Dendritic cell treated with granulocyte-macrophage colony-stimulating factor and Interleukin-4, amounts not matched to agents 40 ng/mL and 50 ng/mL, for 4 days (primary cell): ENCODE measurements at regions not wholly inside any gene's neighbourhood (a gene's known extent, or its start where the extent isn't known, plus 50 kb on each side); places are given as distances from the start of the nearest gene placed in this dataset.
"Not testable (repeated sequence)": the region's sequence is repeated elsewhere in the genome, so short reads cannot be mapped to it uniquely, and the experiment has no call there.

ENCODE experiments used
- H3K27ac Mint-ChIP-seq: one replicate; pipeline ENCODE4 v1.8.0; 2022; ENCODE audit warnings: mild to moderate bottlenecking, mixed read lengths
- H3K27me3 Mint-ChIP-seq: one replicate; pipeline ENCODE4 v1.8.0; 2022; ENCODE audit warnings: mild to moderate bottlenecking, mixed read lengths
- H3K36me3 Mint-ChIP-seq: one replicate; pipeline ENCODE4 v1.8.0; 2022; ENCODE audit warnings: low read depth, mixed read lengths
- H3K4me1 Mint-ChIP-seq: one replicate; pipeline ENCODE4 v1.8.0; 2022; ENCODE audit warnings: low read depth, mixed read lengths
- H3K4me3 Mint-ChIP-seq: one replicate; pipeline ENCODE4 v1.8.0; 2022; ENCODE audit warnings: mild to moderate bottlenecking, moderate library complexity, mixed read lengths
- H3K9me3 Mint-ChIP-seq: one replicate; pipeline ENCODE4 v1.8.0; 2022; ENCODE audit warnings: mixed read lengths
- intact Hi-C: fragments of 100-400 bp; cut with micrococcal nuclease; formaldehyde crosslinking; loops from one replicate; pipeline ENCODE4 v1.15.0; 2022

DNA sequence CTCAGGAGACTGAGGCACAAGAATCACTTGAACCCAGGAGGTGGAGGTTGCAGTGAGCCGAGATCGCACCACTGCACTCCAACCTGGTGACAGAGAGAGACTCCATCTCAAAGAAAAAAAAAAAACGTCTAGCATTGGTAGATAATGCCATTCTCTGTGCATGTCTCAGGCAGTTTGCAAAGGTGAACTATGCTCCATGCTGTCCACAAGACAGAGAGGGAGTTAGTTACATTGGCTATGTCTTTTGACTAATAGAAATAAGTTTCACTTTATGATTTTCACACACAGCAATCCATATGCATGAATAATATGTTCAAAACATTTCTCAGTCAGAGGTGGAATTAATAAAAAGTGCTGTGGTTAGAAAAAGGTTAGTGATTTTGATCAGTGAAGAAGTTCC lies 591.4 kb downstream of the ETS1 start:
- intact Hi-C loops, result no loop called here
- no peaks in the 10 kb centered on the region for H3K36me3 Mint-ChIP-seq
- no peaks in the 10 kb centered on the region for H3K4me1 Mint-ChIP-seq
- no peak overlapping the region for H3K4me3 Mint-ChIP-seq
- no peak overlapping the region for H3K27ac Mint-ChIP-seq
- H3K9me3 Mint-ChIP-seq, result no peaks in the 10 kb centered on the region
- H3K27me3 Mint-ChIP-seq, result no peaks in the 10 kb centered on the region

- Mint-ChIP-seq H3K9me3 (no peaks in the 10 kb centered on the region), H3K36me3 (no peaks in the 10 kb centered on the region), H3K4me3 (no peak overlapping the region), H3K27ac (no peak overlapping the region), H3K4me1 (no peaks in the 10 kb centered on the region), H3K27me3 (no peaks in the 10 kb centered on the region)
- intact Hi-C loops, result no loop called here
Measured at GRCh38 chr11:127994736-127995135, 592.6 kb downstream of the ETS1 start.

DNA sequence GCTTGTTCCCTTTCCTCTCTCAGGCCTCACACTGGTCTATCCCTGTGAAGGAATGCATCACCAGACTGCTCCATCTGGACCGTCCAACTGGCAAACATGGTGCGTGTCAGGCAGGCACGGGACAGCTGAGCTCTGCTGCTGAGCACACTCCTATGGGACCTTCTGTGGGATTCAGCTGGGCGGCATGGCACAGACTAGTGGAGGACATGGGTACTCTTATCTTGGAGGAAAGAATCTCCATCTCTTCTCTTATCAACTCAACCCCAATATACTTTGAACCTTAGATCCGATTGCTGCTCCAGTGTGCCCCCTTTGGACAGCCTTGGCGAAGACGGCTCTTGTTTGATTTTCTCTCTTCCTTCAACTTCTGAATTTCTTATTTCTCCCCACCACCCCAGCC lies 593.6 kb downstream of the ETS1 start:
- Mint-ChIP-seq H3K36me3 (no peaks in the 10 kb centered on the region), H3K4me1 (no peaks in the 10 kb centered on the region), H3K4me3 (no peak overlapping the region), H3K9me3 (no peaks in the 10 kb centered on the region), H3K27ac (no peak overlapping the region), H3K27me3 (no peaks in the 10 kb centered on the region)
- intact Hi-C loops, result no loop called here

DNA sequence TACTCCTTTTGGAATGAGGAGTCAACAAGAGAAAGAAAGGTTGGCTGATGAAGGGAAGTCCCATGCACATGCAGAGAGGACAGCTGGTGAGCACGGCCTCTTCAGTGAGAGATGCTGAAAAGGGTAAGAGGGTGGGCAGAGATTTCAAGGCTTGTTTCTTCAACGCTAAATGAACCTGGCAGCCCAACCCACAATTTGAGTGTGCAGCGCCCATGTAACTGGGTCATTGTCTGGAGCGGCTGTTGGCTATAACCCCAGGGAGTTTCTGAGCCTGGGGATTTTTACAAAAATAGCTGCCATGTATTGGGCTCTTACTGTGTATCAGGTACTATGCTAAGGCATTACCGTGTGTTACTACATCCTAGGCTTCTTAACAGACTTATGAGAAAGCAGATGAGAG lies 594.1 kb downstream of the ETS1 start:
- no peak overlapping the region for H3K27ac Mint-ChIP-seq
- intact Hi-C loops, result no loop called here
- H3K4me3 Mint-ChIP-seq, result no peak overlapping the region

GRCh38 chr11:127986073-127986472 lies 601.3 kb downstream of the ETS1 start:
- H3K27me3 Mint-ChIP-seq, result no peaks in the 10 kb centered on the region
- intact Hi-C loops, result no loop called here
- no peak overlapping the region for H3K27ac Mint-ChIP-seq

More for the DNA sequence above, 594.1 kb downstream of the ETS1 start:
- H3K27me3 Mint-ChIP-seq, result no peaks in the 10 kb centered on the region
- H3K4me1 Mint-ChIP-seq, result no peaks in the 10 kb centered on the region
- H3K36me3 Mint-ChIP-seq, result no peaks in the 10 kb centered on the region
- H3K9me3 Mint-ChIP-seq, result no peaks in the 10 kb centered on the region

GRCh38 chr11:127972816-127973215 lies 614.5 kb downstream of the ETS1 start:
- Mint-ChIP-seq H3K36me3 (no peaks in the 10 kb centered on the region), H3K9me3 (peaks cover 23% of the 10 kb centered on the region), H3K4me1 (no peaks in the 10 kb centered on the region), H3K27me3 (no peaks in the 10 kb centered on the region), H3K4me3 (no peak overlapping the region), H3K27ac (no peak overlapping the region)
- intact Hi-C loops, result no loop called here

More at GRCh38 chr11:127986073-127986472, 601.3 kb downstream of the ETS1 start:
- Mint-ChIP-seq H3K36me3 (no peaks in the 10 kb centered on the region), H3K4me3 (no peak overlapping the region), H3K4me1 (no peaks in the 10 kb centered on the region), H3K9me3 (no peaks in the 10 kb centered on the region)

- peaks cover 3% of the 10 kb centered on the region for H3K4me1 Mint-ChIP-seq
- no peak overlapping the region for H3K4me3 Mint-ChIP-seq
- H3K27me3 Mint-ChIP-seq, result no peaks in the 10 kb centered on the region
- H3K36me3 Mint-ChIP-seq, result no peaks in the 10 kb centered on the region
- intact Hi-C loops, result no loop called here
- H3K27ac Mint-ChIP-seq, result no peak overlapping the region
- H3K9me3 Mint-ChIP-seq, result peaks cover 23% of the 10 kb centered on the region
Measured at GRCh38 chr11:127971448-127971847, 615.9 kb downstream of the ETS1 start.

GRCh38 chr11:127966821-127967220 lies 620.5 kb downstream of the ETS1 start:
- H3K27me3 Mint-ChIP-seq, result no peaks in the 10 kb centered on the region
- no peaks in the 10 kb centered on the region for H3K36me3 Mint-ChIP-seq
- H3K9me3 Mint-ChIP-seq, result peaks cover 10% of the 10 kb centered on the region
- peaks cover 6% of the 10 kb centered on the region for H3K4me1 Mint-ChIP-seq
- no peak overlapping the region for H3K27ac Mint-ChIP-seq
- H3K4me3 Mint-ChIP-seq, result no peak overlapping the region
- intact Hi-C loops, result no loop called here

GRCh38 chr11:127965939-127966668 lies 621.3 kb downstream of the ETS1 start:
- H3K27me3 Mint-ChIP-seq, result no peaks in the 10 kb centered on the region
- H3K36me3 Mint-ChIP-seq, result no peaks in the 10 kb centered on the region
- H3K9me3 Mint-ChIP-seq, result peaks cover 9% of the 10 kb centered on the region
- intact Hi-C loops, result no loop called here
- peaks cover 6% of the 10 kb centered on the region for H3K4me1 Mint-ChIP-seq
- H3K4me3 Mint-ChIP-seq, result no peak overlapping the region
- H3K27ac Mint-ChIP-seq, result no peak overlapping the region

- H3K36me3 Mint-ChIP-seq, result no peaks in the 10 kb centered on the region
- no peak overlapping the region for H3K4me3 Mint-ChIP-seq
- no peaks in the 10 kb centered on the region for H3K27me3 Mint-ChIP-seq
- H3K27ac Mint-ChIP-seq, result no peak overlapping the region
- peaks cover 6% of the 10 kb centered on the region for H3K4me1 Mint-ChIP-seq
- H3K9me3 Mint-ChIP-seq, result no peaks in the 10 kb centered on the region
- intact Hi-C loops, result no loop called here
Measured at GRCh38 chr11:127962416-127962815, 624.9 kb downstream of the ETS1 start.

- Mint-ChIP-seq H3K27ac (no peak overlapping the region), H3K4me3 (no peak overlapping the region), H3K27me3 (no peaks in the 10 kb centered on the region), H3K9me3 (peaks cover under 1% of the 10 kb centered on the region), H3K36me3 (no peaks in the 10 kb centered on the region), H3K4me1 (no peaks in the 10 kb centered on the region)
- intact Hi-C loops, result no loop called here
Measured at GRCh38 chr11:127950162-127950561, 637.2 kb downstream of the ETS1 start.

DNA sequence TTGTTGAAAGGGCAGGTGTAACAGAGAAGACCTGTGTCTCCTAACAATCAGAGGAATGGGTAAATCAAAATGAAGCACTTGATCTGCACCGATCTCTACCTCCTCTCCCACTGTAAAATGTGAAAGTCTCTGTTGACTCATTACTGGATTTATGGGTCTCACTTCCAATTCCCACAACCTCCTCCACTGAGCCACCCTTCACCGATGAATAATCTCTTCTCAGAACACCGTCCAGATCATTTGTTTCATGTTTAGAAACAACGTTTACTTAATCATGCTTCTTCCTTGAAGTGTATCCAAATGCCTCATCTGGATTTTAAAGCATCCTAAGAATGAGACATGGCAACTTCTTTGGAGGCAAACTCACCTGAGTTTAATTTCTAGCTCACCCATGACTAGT lies 643.6 kb downstream of the ETS1 start:
- H3K4me1 Mint-ChIP-seq, result no peaks in the 10 kb centered on the region
- no peaks in the 10 kb centered on the region for H3K36me3 Mint-ChIP-seq
- H3K9me3 Mint-ChIP-seq, result no peaks in the 10 kb centered on the region
- intact Hi-C loops, result no loop called here
- H3K4me3 Mint-ChIP-seq, result no peak overlapping the region
- H3K27me3 Mint-ChIP-seq, result no peaks in the 10 kb centered on the region
- no peak overlapping the region for H3K27ac Mint-ChIP-seq

DNA sequence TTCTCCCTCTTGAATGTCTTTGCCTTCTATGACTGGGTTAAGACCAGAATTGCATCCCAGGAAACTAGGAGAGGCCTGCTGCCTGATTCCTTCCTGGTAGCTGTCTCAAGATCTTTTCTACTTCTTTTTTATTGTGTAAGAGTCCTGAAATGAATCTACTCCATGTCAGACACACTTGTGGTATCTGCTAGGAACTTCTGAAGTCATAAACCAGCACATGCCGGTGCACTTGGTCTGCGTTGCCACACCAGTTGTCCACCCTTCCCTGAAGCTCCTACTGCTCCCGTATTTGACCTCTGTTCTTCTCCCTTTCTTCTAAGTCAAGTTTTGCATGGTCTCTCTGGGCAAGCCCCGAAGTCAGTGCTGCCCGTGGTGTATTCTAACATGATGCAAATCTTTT lies 644.2 kb downstream of the ETS1 start:
- no peaks in the 10 kb centered on the region for H3K9me3 Mint-ChIP-seq
- H3K4me1 Mint-ChIP-seq, result no peaks in the 10 kb centered on the region
- no peaks in the 10 kb centered on the region for H3K27me3 Mint-ChIP-seq
- no peaks in the 10 kb centered on the region for H3K36me3 Mint-ChIP-seq
- H3K27ac Mint-ChIP-seq, result no peak overlapping the region
- intact Hi-C loops, result no loop called here
- H3K4me3 Mint-ChIP-seq, result no peak overlapping the region

GRCh38 chr11:127941554-127941953 lies 645.8 kb downstream of the ETS1 start:
- H3K36me3 Mint-ChIP-seq, H3K27ac Mint-ChIP-seq, H3K4me1 Mint-ChIP-seq, H3K9me3 Mint-ChIP-seq, H3K4me3 Mint-ChIP-seq, H3K27me3 Mint-ChIP-seq, intact Hi-C loops: not testable (repeated sequence)

- intact Hi-C loops, result no loop called here
- Mint-ChIP-seq H3K4me1 (no peaks in the 10 kb centered on the region), H3K27me3 (no peaks in the 10 kb centered on the region), H3K9me3 (no peaks in the 10 kb centered on the region), H3K36me3 (no peaks in the 10 kb centered on the region), H3K4me3 (no peak overlapping the region), H3K27ac (no peak overlapping the region)
Measured at GRCh38 chr11:127939000-127939399, 648.4 kb downstream of the ETS1 start.
